ENCODE measurements at regions not wholly inside any gene's neighbourhood (a gene's known extent, or its start where the extent isn't known, plus 50 kb on each side); places are given as distances from the start of the nearest gene placed in this dataset.
"Not testable (repeated sequence)": the region's sequence is repeated elsewhere in the genome, so short reads cannot be mapped to it uniquely, and the experiment has no call there.

- intact Hi-C loops (cut with DNase I), result no loop called here
- Histone ChIP-seq H3K27ac (peak overlapping the region; percentile 77 to 84 (median 81)), H3K9me3 (no peaks in the 10 kb centered on the region), H3K36me3 (no peaks in the 10 kb centered on the region), H3K27me3 (no peaks in the 10 kb centered on the region), H3K4me1 (peaks cover 32 to 38% of the 10 kb centered on the region in 2 donors), H3K4me3 (replicated peaks in 1 of 3) (no peak overlapping the region)
- DNase-seq, result peak; percentile 80 to 85
- TF ChIP-seq POLR2A (IDR thresholded peaks at IDR 0.05) (no peak), CTCF (IDR thresholded peaks at IDR 0.05) (no peak)
- 33 to 40% methylated on average over 1 of the region's 1 CpG for WGBS, 2 donors
Observed at GRCh38 chr2:133992454-133992853, 261.4 kb upstream of the MGAT5 start.

- intact Hi-C loops (cut with DNase I), result no loop called here
- TF ChIP-seq POLR2A (IDR thresholded peaks at IDR 0.05) (no peak), CTCF (IDR thresholded peaks at IDR 0.05) (no peak)
- Histone ChIP-seq H3K27ac (peak overlapping the region; percentile 77 to 84 (median 81)), H3K9me3 (no peaks in the 10 kb centered on the region), H3K36me3 (no peaks in the 10 kb centered on the region), H3K4me1 (peaks cover 25 to 31% of the 10 kb centered on the region in 2 donors), H3K27me3 (no peaks in the 10 kb centered on the region), H3K4me3 (replicated peaks in 1 of 3) (no peak overlapping the region)
- WGBS, 2 donors, result 30 to 41% methylated on average over 3 of the region's 3 CpGs
- peak; percentile 69 to 78 for DNase-seq
Observed at GRCh38 chr2:133993160-133993559, 260.7 kb upstream of the MGAT5 start.

GRCh38 chr2:133998726-133999125 lies 255.1 kb upstream of the MGAT5 start:
- intact Hi-C loops (cut with DNase I); H3K27me3 ChIP-seq; H3K27ac ChIP-seq; DNase-seq; H3K4me3 ChIP-seq (replicated peaks in 1 of 3); H3K36me3 ChIP-seq; H3K9me3 ChIP-seq; H3K4me1 ChIP-seq: not testable (repeated sequence)
- 94% methylated on average over 4 of the region's 4 CpGs for WGBS, 2 donors

GRCh38 chr2:134002391-134002790 lies 251.5 kb upstream of the MGAT5 start:
- H3K27me3 ChIP-seq, result no peaks in the 10 kb centered on the region
- no peak for DNase-seq
- TF ChIP-seq POLR2A (IDR thresholded peaks at IDR 0.05) (no peak), CTCF (IDR thresholded peaks at IDR 0.05) (no peak)
- no peak overlapping the region for H3K4me3 ChIP-seq (replicated peaks in 1 of 3)
- H3K4me1 ChIP-seq, result no peaks in the 10 kb centered on the region
- no peaks in the 10 kb centered on the region for H3K36me3 ChIP-seq
- WGBS, 2 donors, result 96 to 97% methylated on average over 1 of the region's 1 CpG
- no peaks in the 10 kb centered on the region for H3K9me3 ChIP-seq
- intact Hi-C loops (cut with DNase I), result no loop called here
- H3K27ac ChIP-seq, result no peak overlapping the region

DNA sequence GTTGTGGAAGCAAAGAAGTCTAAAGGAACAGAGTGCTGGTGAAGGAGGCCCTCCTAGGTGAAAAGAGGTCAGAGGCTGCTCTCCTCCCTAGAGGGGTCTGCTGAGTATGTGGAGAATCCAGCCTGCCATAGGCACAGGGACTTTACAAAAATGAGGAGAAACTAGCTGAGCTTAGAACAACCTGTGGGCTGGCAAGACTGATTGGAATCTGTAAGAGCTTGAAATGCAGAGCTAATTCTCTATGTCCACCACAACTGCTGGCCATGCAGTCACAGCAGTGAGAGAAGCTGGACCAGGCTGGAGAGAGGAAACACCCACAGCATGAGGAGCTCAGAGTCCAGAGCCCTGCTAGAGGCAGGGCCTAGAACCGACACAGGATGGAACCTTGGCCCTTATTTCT lies 251.0 kb upstream of the MGAT5 start:
- Histone ChIP-seq H3K4me3 (replicated peaks in 1 of 3) (no peak overlapping the region), H3K27me3 (no peaks in the 10 kb centered on the region), H3K4me1 (no peaks in the 10 kb centered on the region), H3K9me3 (no peaks in the 10 kb centered on the region), H3K27ac (no peak overlapping the region), H3K36me3 (no peaks in the 10 kb centered on the region)
- intact Hi-C loops (cut with DNase I), result no loop called here
- TF ChIP-seq POLR2A (IDR thresholded peaks at IDR 0.05) (no peak), CTCF (IDR thresholded peaks at IDR 0.05) (no peak)
- whole genome bisulfite sequencing, 2 donors, result 0% methylated on average over 1 of the region's 1 CpG
- DNase-seq, result no peak

DNA sequence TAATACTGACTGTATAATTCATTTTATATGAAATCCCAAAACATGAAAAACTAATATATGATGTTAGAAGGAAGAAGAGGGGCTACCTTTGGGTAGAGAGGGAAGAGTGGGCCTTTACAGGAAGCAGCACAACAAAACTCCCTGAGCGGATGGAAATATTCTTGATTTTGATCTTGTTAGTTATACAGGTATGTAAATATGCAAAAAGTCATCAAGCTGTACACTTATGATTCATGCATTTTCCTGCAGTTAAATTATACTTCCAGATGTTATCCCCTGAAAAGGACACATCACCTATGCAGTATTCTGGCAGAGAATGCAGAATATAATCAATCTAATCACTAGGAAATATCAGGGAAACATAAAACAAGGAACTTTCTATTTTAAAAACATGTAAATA lies 249.4 kb upstream of the MGAT5 start:
- Histone ChIP-seq H3K36me3 (no peaks in the 10 kb centered on the region), H3K4me1 (no peaks in the 10 kb centered on the region), H3K27ac (no peak overlapping the region), H3K9me3 (no peaks in the 10 kb centered on the region), H3K4me3 (replicated peaks in 1 of 3) (no peak overlapping the region), H3K27me3 (no peaks in the 10 kb centered on the region)
- 98 to 100% methylated on average over 1 of the region's 1 CpG for WGBS, 2 donors
- intact Hi-C loops (cut with DNase I), result no loop called here
- DNase-seq, result no peak
- TF ChIP-seq POLR2A (IDR thresholded peaks at IDR 0.05), result no peak
- TF ChIP-seq CTCF (IDR thresholded peaks at IDR 0.05), result no peak
